HL-60 (cell line): ENCODE measurements at regions not wholly inside any gene's neighbourhood (a gene's known extent, or its start where the extent isn't known, plus 50 kb on each side); places are given as distances from the start of the nearest gene placed in this dataset.

Experiments
- DNase-seq, 2 experiments: peaks; one replicate each; pipeline ENCODE4 v3.0.0-alpha.2; 2010 to 2020; ENCODE audit warnings: low read depth in 1 of 2, low spot score in 1 of 2
- H3K27ac ChIP-seq: fragments of 250-450 bp; sonication (Bioruptor Pico); replicated peaks from 2 replicates; pipeline ENCODE4 v1.5.1; 2020; ENCODE audit warnings: mild to moderate bottlenecking, moderate library complexity
- H3K27me3 ChIP-seq: fragments of 250-450 bp; sonication (Bioruptor Pico); 2 replicates; pipeline ENCODE4 v1.5.1; 2021; ENCODE audit warnings: mild to moderate bottlenecking, moderate library complexity; ENCODE audit not compliant: insufficient read depth, poor library complexity, severe bottlenecking
- H3K4me3 ChIP-seq: replicated peaks from 2 replicates; pipeline ENCODE4 v1.5.1; 2011; ENCODE audit warnings: mild to moderate bottlenecking, control low read depth, low read length; ENCODE audit not compliant: insufficient read depth
- CTCF ChIP-seq: IDR thresholded peaks from one replicate; pipeline ENCODE4 v1.5.1; 2011; ENCODE audit warnings: low read length, control low read depth, inconsistent platforms; ENCODE audit not compliant: insufficient read depth
- GABPA ChIP-seq: IDR thresholded peaks from 2 replicates; pipeline ENCODE4 v1.6.1; 2012; ENCODE audit warnings: low read depth
- POLR2AphosphoS5 ChIP-seq: IDR thresholded peaks from 2 replicates; pipeline ENCODE4 v1.6.1; 2012; ENCODE audit warnings: low read depth
- REST ChIP-seq: IDR thresholded peaks from 2 replicates; pipeline ENCODE4 v1.6.1; 2012; ENCODE audit warnings: low read depth; ENCODE audit not compliant: insufficient replicate concordance
- SPI1 ChIP-seq: IDR thresholded peaks from 2 replicates; pipeline ENCODE4 v1.6.1; 2012; ENCODE audit warnings: low read depth, mild to moderate bottlenecking, borderline replicate concordance

DNA sequence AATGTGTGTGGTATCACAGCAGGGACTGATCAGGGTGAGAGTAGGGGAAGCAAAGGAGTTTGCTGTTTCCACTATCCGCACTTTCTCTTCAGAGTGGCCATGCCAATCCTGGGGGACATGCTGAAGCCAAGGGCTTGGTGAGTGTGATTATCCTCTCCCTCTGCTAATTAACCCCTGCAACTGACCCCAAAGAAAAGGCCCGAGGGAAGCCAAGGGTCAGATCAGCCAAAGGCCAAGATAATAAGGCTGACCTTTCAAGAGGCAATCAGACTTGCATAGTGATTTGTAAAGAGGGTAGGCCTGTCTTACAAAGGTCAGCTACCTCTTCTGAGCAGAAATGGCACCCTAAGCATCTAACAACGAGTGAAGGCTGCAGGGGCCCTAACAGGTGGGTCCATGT lies 420.5 kb upstream of the CPEB2 start:
- no peak for DNase-seq
- Histone ChIP-seq H3K27me3 (no peaks in the 10 kb centered on the region), H3K4me3 (no peak overlapping the region), H3K27ac (no peak overlapping the region)
- TF ChIP-seq SPI1 = no peak
- no peak for TF ChIP-seq GABPA
- TF ChIP-seq CTCF = no peak
- TF ChIP-seq REST = no peak
- no peak for TF ChIP-seq POLR2AphosphoS5

GRCh38 chr4:14582677-14583076 lies 419.6 kb upstream of the CPEB2 start:
- Histone ChIP-seq H3K27ac (no peak overlapping the region), H3K4me3 (no peak overlapping the region), H3K27me3 (no peaks in the 10 kb centered on the region)
- DNase-seq = no peak
- TF ChIP-seq GABPA (no peak), SPI1 (no peak)

DNA sequence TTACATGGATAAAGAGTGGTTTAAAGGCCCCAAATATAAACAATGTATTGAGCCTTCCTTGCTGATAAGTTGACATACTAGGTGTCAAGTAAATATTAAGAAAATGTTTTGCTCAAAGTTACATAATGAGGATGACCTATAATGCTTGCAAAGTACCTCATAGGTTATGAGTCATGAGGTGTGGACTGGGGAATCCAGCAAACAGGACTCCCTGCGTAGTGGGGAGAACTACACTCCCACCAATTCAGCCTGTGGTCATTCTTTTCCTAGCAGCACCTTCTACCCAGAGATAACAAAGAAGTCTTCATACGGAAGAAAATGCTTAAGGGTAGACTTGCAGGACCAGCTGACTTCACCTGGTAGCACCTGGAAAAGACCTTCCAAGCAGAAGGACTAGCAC lies 418.9 kb upstream of the CPEB2 start:
- TF ChIP-seq POLR2AphosphoS5 (no peak), SPI1 (no peak), CTCF (no peak), GABPA (no peak), REST (no peak)
- no peaks in the 10 kb centered on the region for H3K27me3 ChIP-seq
- no peak overlapping the region for H3K4me3 ChIP-seq
- no peak overlapping the region for H3K27ac ChIP-seq
- DNase-seq = no peak

- no peak for TF ChIP-seq CTCF
- TF ChIP-seq GABPA = no peak
- TF ChIP-seq SPI1 = no peak
- TF ChIP-seq REST = no peak
- no peak for TF ChIP-seq POLR2AphosphoS5
- H3K4me3 ChIP-seq = no peak overlapping the region
- H3K27ac ChIP-seq = no peak overlapping the region
- H3K27me3 ChIP-seq = no peaks in the 10 kb centered on the region
- no peak for DNase-seq
Measured at GRCh38 chr4:14583752-14584151, 418.5 kb upstream of the CPEB2 start.
